ENCODE measurements at regions not wholly inside any gene's neighbourhood (a gene's known extent, or its start where the extent isn't known, plus 50 kb on each side); places are given as distances from the start of the nearest gene placed in this dataset.

DNA sequence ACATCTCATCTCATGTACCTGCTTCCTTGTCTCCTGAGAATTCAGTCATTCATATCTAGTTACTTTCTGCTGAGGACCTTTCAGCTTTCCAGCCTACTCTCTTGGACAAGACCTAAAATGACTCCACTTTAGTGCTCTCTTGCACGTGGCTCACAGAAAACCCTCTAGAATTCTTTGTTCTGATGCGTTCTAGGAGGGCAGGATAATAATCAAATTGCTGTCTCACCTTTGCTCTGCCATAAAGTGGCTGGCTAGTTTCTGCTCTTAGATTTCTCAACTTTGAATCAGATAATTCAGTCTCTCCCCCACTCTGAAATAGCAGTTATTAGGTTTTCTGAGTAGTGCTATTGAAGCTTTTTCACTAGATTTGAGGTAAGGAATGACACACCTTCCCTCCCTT, 429.5 kb upstream of the FBXO33 start:
- DNase-seq (ENCODE audit: low spot score) = no peak

DNA sequence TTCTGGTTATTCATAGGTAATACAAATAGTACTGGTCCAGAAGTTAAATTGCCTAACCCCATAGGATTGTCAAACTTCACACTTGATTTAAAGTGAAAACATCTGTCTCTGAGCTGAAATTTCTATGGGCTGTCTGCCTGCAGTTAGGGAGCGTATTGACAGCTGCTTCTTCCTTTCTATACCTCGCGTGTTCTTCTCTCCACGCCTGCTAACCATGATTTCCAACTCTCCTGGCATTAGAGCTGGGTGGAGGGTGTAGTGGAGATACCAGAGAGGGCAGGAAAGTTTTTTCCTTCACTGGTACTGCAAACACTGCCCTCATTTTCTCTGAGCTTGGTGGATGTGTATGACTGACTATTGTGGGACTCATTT, 429.0 kb upstream of the FBXO33 start:
- DNase-seq (ENCODE audit: low spot score) = no peak

- no peak for DNase-seq (ENCODE audit: low spot score)
Observed at GRCh38 chr14:39860596-39861228, 428.5 kb upstream of the FBXO33 start.

GRCh38 chr14:39859314-39859713, 427.1 kb upstream of the FBXO33 start:
- no peak for DNase-seq (ENCODE audit: low spot score)

- no peak for DNase-seq (ENCODE audit: low spot score)
Observed at GRCh38 chr14:39857376-39858055, 425.3 kb upstream of the FBXO33 start.

- no peak for DNase-seq (ENCODE audit: low spot score)
Observed at GRCh38 chr14:39853441-39853840, 421.2 kb upstream of the FBXO33 start.

DNA sequence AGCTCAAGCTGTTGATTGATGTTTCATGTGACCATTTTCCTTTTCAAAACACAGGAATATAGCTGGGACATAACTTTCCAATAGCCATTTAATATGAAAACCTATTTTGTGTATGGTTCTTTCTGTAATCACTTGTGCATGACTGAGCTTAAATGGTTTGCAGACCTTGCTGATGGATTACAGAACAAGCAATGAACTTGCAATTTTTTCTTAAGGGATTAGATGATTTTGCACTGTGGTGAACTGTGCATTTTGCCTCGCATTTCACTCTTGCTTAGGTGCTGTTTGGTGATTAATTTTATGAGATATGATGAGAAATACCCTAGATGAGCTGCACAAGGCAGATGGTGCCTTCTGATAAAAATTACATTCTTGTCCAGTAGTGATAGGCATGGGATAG, 419.0 kb upstream of the FBXO33 start:
- DNase-seq (ENCODE audit: low spot score) = no peak

- no peak for DNase-seq (ENCODE audit: low spot score)
Observed at GRCh38 chr14:39847852-39848251, 415.6 kb upstream of the FBXO33 start.

GRCh38 chr14:39847194-39847593, 415.0 kb upstream of the FBXO33 start:
- no peak for DNase-seq (ENCODE audit: low spot score)

GRCh38 chr14:39843881-39844280, 411.6 kb upstream of the FBXO33 start:
- no peak for DNase-seq (ENCODE audit: low spot score)

DNA sequence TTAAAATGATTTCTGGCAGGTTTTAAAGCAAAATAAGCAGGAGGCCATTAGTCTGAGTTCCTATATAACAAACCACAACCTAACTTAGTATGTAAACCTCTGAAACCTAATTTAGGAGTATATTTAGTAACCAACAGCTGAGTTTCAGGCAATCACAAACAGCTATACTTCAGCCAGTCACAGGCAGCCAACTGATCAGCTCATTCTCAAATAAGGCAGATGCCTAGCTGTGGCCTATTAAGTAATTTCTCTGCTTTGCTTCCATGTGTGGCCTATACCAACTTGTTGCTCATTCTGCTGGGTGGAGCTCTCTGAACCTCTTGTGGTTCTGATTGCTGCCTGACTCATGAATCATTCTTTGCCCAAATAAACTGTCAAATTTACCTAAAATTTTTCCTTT, 408.9 kb upstream of the FBXO33 start:
- DNase-seq (ENCODE audit: low spot score) = no peak

DNA sequence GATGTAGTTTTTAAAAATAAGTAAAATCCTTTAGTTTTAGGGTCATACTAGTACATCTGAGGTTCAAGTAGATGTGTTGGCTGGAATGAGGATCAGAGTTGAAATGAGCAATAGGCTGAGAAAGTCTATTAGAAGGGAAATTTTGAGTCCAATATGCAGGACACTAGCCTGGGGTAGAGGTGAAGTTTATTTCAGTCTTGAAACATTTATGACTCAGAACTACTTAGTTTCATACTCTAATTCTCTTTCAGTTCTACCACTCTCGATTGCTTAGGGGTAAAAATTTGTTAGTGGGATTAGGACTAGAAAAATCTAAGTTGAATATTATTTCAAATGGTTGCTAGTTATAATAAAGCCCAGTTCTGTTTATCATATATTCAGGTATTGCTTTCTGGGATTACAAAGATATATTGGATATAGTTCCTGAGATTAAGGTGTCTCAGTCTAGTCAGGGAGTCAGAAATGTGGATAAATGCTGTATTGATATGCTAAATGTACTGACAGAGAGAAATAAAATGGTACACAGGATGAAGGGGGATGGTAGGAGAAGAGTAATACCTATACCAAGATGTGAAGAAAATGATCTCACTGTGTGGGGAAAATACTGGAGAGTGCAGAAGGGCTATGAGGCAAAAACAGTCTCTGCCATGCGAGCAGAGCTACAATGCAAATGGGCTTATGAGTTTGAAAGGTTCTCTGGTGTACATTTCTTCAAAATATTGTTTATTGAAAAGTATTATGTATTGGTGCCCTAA, 395.8 kb upstream of the FBXO33 start:
- no peak for DNase-seq (ENCODE audit: low spot score)

DNA sequence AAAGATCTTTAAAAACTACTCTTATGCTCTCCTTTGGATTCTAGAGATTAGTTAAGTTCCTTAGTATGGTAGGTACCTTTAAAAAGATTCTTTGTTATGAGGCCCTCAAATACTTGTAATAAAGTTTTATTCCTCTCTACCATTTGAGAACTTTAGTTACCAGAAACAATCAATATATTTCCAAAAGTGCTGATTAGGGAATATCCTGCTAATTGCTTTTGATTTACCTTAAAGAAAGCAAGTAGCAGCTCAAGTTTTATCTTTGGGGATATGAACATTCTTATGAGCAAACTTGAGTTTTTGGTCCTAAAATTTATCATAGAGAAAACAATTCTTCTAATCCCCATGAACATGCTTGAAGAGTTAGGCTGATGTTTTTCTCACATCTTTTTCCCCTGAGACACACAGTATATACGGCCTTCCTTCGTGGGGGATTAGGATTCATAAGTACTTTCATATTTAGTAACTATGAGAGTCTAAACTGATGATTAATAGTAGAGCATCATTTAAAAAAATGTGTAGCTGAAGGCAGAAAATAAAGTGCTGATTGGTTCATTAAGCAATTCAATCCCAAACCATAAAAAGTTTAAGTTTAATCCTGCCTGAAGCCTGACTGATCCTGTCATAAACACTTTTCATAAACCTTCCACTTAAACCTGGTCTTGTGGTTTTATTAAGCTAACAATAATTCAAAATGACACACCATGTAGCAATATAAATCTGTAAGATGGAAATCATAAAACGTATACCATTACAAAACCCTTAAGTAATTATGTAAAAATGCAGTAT, 380.5 kb upstream of the FBXO33 start:
- no peak for DNase-seq (ENCODE audit: low spot score)

DNA sequence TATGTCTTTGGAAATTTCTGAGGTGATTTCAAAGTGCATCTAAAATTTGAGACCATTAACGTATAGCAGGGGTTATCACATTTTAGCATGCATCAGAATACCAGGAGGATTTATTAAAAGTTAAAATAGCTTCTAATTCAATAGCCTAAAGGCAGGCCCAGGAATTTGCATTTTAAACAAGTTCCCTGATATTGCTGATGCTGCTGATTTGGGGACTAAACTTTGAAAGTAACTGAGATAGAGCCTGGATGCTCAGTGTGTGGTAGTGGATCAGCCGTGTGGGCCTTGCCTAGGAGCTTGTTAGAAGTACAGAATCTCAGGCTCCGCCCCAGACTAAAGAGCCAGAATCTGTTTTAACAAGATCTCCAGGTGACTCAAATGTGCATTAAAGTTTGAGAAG, 375.0 kb upstream of the FBXO33 start:
- DNase-seq (ENCODE audit: low spot score) = no peak

- no peak for DNase-seq (ENCODE audit: low spot score)
Observed at GRCh38 chr14:39784461-39784860, 352.2 kb upstream of the FBXO33 start.

DNA sequence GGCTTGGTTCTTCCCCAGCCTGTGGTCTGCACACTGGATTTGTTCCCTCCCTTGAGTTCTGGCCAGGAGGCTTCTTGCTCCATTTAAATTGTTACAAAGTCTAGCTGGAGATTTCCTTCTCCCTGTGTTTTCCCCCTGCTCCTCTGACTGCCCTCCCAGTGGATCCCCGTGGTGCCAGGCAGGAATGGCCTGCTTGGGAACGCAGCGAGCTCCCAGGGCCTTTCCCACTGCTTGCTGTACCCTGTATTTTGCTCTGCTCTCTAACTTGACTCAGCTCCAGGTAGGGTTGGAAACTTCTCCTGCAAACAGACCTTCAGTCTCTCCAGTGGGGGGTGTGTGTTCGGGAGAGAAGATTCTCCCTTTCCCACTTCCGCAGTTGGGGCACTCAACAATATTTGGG, 349.2 kb upstream of the FBXO33 start:
- no peak for DNase-seq (ENCODE audit: low spot score)

DNA sequence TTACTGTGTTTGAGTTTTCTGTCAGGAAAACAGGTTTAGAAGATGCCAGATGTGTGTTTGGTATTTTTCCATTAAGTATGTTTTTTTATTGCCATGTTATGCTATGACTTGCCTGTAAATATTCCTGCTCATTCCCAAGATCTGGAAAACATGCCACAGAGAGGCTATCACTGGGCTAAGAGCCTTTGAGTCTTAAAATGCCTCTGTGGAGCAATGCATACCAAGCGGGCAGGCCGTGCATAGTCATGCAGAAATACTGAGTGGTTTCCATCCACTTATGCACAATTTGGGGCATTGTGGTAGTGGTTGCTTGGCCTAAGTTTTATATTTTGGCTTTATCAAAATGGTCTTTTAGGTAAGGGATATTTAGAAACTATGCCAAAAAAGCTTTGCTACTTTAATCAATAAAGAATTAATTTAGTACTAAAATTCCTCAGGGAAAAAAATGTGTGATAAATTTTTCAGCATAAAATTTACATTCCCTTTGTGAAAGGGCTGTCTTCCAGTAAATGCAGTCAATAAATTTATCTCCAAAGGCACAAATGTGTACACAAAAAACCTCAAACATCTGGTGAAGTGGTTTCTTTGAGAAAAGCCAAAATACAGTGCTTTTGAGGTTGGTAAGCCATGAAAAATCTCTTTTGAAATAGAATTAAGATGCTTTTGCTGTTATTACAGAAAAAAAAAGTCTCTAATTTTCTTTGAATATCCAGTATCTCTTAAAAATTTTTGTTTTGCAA, 341.3 kb upstream of the FBXO33 start:
- no peak for DNase-seq (ENCODE audit: low spot score)

- no peak for DNase-seq (ENCODE audit: low spot score)
Observed at GRCh38 chr14:39772627-39773026, 340.4 kb upstream of the FBXO33 start.

DNA sequence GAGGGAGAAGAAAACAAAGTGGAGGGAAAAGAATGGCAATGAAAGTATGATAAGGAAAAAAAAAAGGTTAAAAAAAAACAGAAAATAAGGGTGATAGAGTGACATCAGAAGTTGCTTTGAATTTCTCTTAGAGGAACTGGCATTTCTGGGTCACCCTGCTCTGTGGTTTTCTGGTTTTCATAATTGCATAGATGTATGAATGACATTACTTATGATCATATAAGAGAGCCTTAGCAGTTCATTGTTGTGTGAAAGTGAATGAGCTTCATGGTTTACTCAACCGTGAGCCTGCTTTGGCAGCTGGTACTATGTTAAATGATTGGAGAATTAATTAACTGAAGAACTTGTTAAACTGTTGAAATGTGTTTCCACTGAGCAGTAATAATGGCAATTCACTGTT, 336.4 kb upstream of the FBXO33 start:
- DNase-seq (ENCODE audit: low spot score) = no peak

- no peak for DNase-seq (ENCODE audit: low spot score)
Observed at GRCh38 chr14:39766397-39767000, 334.3 kb upstream of the FBXO33 start.

- DNase-seq (ENCODE audit: low spot score) = no peak
Observed at GRCh38 chr14:39765676-39766075, 333.4 kb upstream of the FBXO33 start.

Data from hematopoietic multipotent progenitor cell treated with erythropoietin and hydrocortisone succinate and interleukin-3 and kit ligand, for 15 days (in vitro differentiated cells).